NCI-H187 treated with DMSO at 0.1 percent for 48 hours (cell line): ENCODE measurements at regions not wholly inside any gene's neighbourhood (a gene's known extent, or its start where the extent isn't known, plus 50 kb on each side); places are given as distances from the start of the nearest gene placed in this dataset.

ENCODE experiments used
- DNase-seq: peaks from one replicate; lab custom pipeline; 2025; lab: John Stamatoyannopoulos, UW

- no peak for DNase-seq
These were observed 157.2 kb upstream of the NOCT start for GRCh38 chr4:138858419-138858818.

- DNase-seq, result no peak
These were observed 158.2 kb upstream of the NOCT start for GRCh38 chr4:138857416-138857815.

DNA sequence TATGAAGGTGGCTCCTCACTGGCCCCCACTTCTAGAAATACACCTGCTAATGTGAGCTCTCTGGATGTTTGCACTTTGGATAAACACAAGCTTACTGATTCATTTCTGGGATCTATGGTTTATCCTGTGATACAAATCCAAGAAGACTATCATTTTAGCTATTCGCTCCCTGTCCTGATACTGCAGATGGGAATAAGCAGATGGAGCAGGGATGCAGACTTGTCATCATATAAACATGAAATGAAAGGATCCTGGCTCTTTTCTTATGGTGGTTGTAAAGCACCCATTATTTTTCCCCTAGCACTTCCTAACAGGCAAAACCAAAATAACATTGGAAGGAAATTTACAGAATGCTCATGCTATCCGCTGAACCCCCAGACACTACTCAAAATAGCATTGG, 162.9 kb upstream of the NOCT start:
- DNase-seq, result no peak

DNA sequence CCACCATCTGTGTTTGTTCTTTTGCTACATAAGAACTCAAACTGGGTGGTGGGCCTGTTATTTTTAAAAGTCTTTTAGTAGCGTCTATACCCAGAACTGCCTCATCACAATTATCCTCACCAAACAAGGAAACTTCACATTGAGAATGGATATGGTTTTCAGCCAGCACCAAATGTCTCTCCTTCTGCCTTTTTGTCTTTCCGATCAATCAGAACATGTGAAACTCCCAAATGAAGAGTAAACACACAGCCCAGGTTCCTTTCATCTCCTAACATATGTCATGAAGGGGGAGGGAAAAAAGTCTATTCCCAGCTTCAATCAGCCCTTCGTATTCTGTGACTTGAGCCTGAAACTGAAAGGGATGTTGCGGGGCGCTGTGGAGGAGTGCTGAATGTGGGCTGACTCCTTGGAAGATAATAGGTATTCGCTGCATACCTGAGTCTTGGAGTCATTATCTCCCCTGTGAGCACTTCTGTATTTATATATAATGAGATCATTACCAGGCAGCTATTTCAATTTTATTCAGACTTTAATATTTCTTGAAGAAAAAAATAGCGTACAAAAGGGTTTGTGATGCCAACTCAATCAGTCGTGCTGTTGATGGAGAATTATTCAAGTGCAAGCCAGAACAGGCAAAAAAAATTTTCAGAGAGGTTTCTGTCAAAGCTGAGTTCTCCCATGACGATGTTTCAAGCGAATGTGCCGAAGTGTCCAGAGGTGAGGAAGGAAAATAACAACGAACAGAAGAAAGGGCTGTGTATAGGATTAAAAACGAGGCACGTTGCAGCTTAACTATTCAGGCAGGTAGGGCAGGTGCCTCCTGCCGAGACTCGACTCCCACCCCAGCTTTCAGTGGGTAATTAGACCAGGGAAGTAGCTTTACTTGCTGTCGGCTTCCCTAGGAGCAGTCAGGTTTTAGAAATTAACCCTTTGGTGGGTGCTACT, 163.9 kb upstream of the NOCT start:
- no peak for DNase-seq

DNA sequence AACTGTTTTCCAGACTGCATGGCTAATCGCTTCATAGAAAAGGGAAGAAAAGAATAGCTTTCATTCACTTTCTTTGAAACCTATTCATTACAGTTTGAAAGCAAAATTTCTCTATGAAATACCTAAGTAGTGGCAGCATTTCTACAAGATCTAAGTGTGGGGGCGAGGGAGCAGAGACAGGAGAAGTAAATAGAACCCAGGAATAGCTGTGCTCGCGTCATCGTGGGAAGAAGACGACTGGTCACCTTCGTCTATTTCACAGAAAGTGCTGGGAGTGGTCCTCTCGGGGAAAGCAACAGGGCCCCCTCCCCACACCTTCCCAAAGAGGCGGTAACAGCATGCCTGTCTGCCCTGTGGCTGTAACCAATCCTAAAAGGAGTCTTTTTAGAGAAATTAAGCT, 169.9 kb upstream of the NOCT start:
- no peak for DNase-seq

GRCh38 chr4:138845054-138845453, 170.5 kb upstream of the NOCT start:
- no peak for DNase-seq

DNA sequence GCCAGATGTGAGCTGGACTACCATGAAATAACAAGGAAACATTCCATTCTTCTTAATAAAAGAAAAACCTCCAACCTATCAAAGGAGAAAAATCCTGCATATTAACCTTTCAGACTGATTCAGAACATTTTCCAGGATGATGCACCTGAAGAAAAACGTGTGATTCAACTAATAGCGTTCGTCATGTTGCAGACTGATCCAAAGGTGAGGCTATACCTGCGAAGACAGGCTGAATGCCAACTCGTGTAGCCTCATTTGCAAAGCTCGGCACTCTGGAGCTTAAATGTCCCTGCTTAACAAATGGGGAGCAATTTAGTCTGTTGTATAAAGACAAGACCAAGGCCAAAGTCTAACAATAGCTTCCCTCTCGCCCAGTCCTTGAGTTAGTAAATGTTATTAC, 172.0 kb upstream of the NOCT start:
- no peak for DNase-seq

GRCh38 chr4:138841343-138841742, 174.2 kb upstream of the NOCT start:
- DNase-seq, result no peak

GRCh38 chr4:138838251-138838650, 177.3 kb upstream of the NOCT start:
- DNase-seq, result no peak

DNA sequence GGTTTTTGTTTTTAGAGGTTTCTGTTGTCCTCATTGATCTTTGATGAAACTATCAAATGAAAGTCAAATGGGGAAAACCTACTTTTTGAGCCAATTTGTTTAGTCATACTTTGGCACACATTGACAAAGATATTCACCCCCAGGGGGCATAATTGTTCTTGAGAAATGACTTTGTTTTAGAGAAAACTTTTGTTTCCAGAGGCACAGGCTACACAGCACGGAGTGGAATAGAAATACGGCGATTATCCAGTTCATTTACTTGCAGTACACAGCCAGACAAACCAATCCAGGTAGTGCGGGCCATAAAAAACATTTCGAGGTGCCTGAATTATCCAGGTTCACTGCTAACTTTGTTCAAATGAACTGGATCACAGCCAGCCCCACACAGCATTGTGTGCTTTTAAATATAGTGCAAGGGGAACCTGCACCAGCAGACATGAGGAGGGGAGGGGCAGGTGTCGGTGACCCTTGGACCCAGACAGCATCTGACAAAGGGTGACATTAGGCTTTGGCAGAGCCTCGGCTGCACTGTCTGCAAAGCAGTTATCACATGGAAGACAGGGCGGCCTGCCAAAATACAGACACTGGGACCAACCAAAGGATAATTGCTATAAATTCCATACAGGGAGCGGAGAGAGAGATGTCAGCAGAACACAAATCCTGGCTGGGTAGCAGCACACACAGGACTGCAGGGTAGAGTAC, 179.6 kb upstream of the NOCT start:
- DNase-seq, result no peak

- no peak for DNase-seq
These were observed 181.6 kb upstream of the NOCT start for GRCh38 chr4:138833974-138834373.

- no peak for DNase-seq
These were observed 183.0 kb upstream of the NOCT start for GRCh38 chr4:138832563-138832962.

DNA sequence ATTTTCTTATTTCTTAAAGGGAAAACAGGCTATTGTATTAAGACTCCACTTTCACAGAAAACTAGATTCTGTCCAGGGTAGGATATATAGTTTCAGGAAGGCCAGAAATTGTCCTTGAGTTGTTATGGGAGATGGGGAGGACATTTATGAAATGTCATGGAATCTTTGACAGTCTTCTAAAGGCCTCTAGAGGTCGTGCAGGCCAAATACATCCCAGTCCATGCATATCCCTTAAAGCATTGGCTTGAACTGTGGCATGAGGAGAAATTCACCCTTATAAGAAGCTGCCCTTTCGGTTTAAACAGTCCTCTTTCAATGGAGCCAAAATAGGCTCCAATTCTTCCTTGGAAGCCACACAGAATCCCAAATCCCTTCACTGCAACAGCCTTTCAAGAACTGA, 183.6 kb upstream of the NOCT start:
- DNase-seq, result no peak

DNA sequence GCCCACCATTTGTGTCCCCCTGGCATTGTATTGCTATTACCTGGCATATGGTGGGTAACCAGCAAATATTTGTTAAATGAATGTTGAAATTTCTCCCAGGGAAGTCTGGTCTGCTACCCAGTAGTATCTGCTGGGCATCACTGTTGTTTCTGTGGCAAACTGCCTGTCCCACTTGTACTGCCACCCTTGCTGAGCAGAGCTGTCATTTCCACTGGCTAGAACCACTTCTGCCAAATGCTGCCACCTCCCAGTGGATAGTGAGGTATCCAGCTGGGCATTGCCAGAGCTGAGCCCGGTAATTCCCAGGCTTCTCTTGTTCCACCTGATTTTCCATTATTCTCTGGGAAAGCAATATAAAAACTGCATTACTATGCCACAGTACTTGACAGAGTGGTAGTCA, 186.7 kb upstream of the NOCT start:
- DNase-seq, result no peak

GRCh38 chr4:138826754-138827153, 188.8 kb upstream of the NOCT start:
- DNase-seq, result no peak

DNA sequence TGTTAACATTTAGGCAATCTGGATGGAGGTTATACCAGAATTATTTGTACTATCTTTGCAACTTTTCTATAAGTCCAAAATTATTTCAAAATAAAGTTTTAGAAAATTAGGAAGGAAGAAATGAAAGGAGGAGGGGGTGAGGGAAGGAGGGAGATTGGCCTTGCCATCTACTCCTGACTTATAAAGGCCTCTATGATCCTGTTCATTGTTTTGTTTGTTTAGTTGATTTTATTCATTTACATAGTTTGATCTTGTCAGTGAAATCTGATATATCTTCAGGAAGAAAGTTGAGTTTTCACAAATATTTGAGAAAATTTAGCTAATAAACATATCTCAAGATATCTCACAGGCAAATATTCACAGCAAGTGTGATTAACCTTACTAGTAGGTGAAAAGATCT, 189.3 kb upstream of the NOCT start:
- no peak for DNase-seq

- no peak for DNase-seq
These were observed 194.2 kb upstream of the NOCT start for GRCh38 chr4:138821331-138821730.

DNA sequence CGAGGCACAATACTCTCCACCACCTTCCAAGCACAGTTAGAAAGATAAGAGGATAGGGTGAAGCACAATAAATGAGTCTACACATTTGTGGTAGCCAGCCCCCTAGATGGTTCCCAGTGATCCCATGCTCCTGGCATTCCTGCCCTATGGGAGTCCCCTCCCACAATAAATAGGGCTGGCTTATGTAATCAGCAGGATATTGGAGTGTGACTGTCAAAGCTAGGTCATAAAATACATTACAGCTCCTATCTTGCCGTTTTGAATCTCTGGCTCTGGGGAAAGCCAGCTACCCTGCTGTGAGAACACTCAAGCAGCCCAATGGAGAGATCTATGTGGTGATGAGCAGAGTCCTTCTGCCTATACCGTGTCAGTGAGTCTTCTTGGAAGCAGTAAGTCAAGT, 198.7 kb upstream of the NOCT start:
- no peak for DNase-seq

- DNase-seq, result no peak
These were observed 199.8 kb upstream of the NOCT start for GRCh38 chr4:138815811-138816210.

GRCh38 chr4:138805736-138806135, 209.8 kb upstream of the NOCT start:
- no peak for DNase-seq

DNA sequence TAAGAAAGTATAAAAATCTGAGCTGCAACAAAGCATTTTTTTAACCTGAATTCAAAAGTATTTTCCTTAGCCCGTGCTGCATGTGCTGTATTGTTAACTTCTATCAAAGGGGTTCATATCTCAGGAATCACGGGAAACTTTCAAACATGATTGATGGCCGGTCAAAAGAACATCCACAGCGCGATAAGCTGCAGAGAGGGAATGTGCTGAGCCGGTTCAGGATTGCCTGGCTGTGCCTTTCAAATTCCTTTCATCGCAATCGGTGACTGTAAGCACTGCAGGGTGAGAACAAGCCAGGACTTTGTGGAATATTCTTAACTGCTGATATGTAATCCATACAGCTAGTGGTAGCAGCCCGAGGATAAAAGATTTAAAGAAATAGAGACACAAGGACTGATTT, 210.9 kb upstream of the NOCT start:
- DNase-seq, result no peak

- DNase-seq, result no peak
These were observed 212.5 kb upstream of the NOCT start for GRCh38 chr4:138803051-138803450.

- no peak for DNase-seq
These were observed 213.1 kb upstream of the NOCT start for GRCh38 chr4:138802499-138802898.
